ENCODE measurements at regions not wholly inside any gene's neighbourhood (a gene's known extent, or its start where the extent isn't known, plus 50 kb on each side); places are given as distances from the start of the nearest gene placed in this dataset.

- TF ChIP-seq ARID3B (CRISPR knock-in tag; IDR thresholded peaks at IDR 0.05; ENCODE audit: borderline replicate concordance): no peak
- TF ChIP-seq ATF4 (CRISPR knock-in tag; IDR thresholded peaks at IDR 0.05): no peak
- no peak for TF ChIP-seq SMAD4 (CRISPR knock-in tag; conservative IDR thresholded peaks at IDR 0.05)
- no peak for TF ChIP-seq HDAC2 (IDR thresholded peaks at IDR 0.05)
- no peak for TF ChIP-seq ZNF639 (CRISPR knock-in tag; conservative IDR thresholded peaks at IDR 0.05 in 1 of 2, IDR thresholded peaks at IDR 0.05 in 1 of 2)
- no peak for TF ChIP-seq SMAD1 (IDR thresholded peaks at IDR 0.05; ENCODE audit: low read depth, low read length, partially characterized antibody)
Observed at GRCh38 chr20:51286758-51287157, 255.8 kb downstream of the NFATC2 start (continued).

GRCh38 chr20:51285684-51286083 is 256.8 kb downstream of the NFATC2 start:
- Histone ChIP-seq H3K27ac (ENCODE audit: extremely low read depth, low read depth, low read length) (no peak overlapping the region), H2AFZ (ENCODE audit: low read depth, low read length) (no peak overlapping the region), H3K27me3 (ENCODE audit: control insufficient read depth in 2 of 2, insufficient read depth in 2 of 2, low read length in 2 of 2) (peaks cover 2 to 28% of the 10 kb centered on the region in 2 experiments; a peak in 3 of 5 replicates), H4K20me1 (replicated peaks; ENCODE audit: control insufficient read depth, insufficient read depth, low read length) (no peaks in the 10 kb centered on the region), H3K9ac (ENCODE audit: insufficient read depth in 1 of 2, low read depth in 2 of 2, low read length in 2 of 2) (no peak overlapping the region), H3K79me2 (ENCODE audit: control insufficient read depth, insufficient read depth, low read length) (no peaks in the 10 kb centered on the region), H3K9me3 (replicated peaks; ENCODE audit: control insufficient read depth, insufficient read depth, low read depth, low read length) (0 out of 2 replicates have a peak, but pooled peaks cover 1% of the 10 kb centered on the region), H3K4me2 (ENCODE audit: insufficient read depth, low read length) (no peak overlapping the region), H3K4me1 (replicated peaks in 1 of 2; ENCODE audit: control insufficient read depth in 2 of 2, insufficient read depth in 2 of 2, low read length in 2 of 2) (no peaks in the 10 kb centered on the region), H3K4me3 (no peak overlapping the region), H3K9me1 (ENCODE audit: control insufficient read depth, insufficient read depth, low read length) (no peaks in the 10 kb centered on the region), H3K36me3 (ENCODE audit: control insufficient read depth, insufficient read depth, low read length) (no peaks in the 10 kb centered on the region)
- 0% methylated on average over 4 of the region's 4 CpGs for WGBS (ENCODE audit: insufficient coverage, low coverage, missing lambda C conversion rate)
- CTCF ChIA-PET (ENCODE audit: low intra/inter-chr PET ratio): no interaction called here
- TF ChIP-seq RREB1 (CRISPR knock-in tag; IDR thresholded peaks at IDR 0.05) (no peak), STAG1 (CRISPR knock-in tag; IDR thresholded peaks at IDR 0.05; ENCODE audit: borderline replicate concordance) (no peak), ESRRB (CRISPR knock-in tag; IDR thresholded peaks at IDR 0.05; ENCODE audit: borderline replicate concordance) (no peak), XRCC5 (IDR thresholded peaks at IDR 0.05; ENCODE audit: low read depth, low read length) (no peak), ZNF239 (CRISPR knock-in tag; IDR thresholded peaks at IDR 0.05) (no peak)
- POLR2A ChIA-PET: no interaction called here
- intact Hi-C loops (cut with micrococcal nuclease) (no loop called here), in situ Hi-C loops (cut with MboI) (no loop called here)
- no peak for FAIRE-seq
- BruUV-seq (replicated peaks): no TSS peak
- ATAC-seq: no peak
- DNase-seq (ENCODE audit: extremely low read depth in 1 of 4, low spot score in 3 of 4): no peak

Data from K562 (cell line).